G401 (cell line): ENCODE measurements at regions not wholly inside any gene's neighbourhood (a gene's known extent, or its start where the extent isn't known, plus 50 kb on each side); places are given as distances from the start of the nearest gene placed in this dataset.
A peak's percentile ranks its signal among the peaks of the same experiment; 100 is the strongest.

Experiments
- DNase-seq: peaks from one replicate; pipeline ENCODE4 v3.0.0-alpha.2; 2015; ENCODE audit warnings: low spot score
- in situ Hi-C: cut with HindIII; loops from 2 replicates; pipeline ENCODE4 v1.10.0; 2016; ENCODE audit warnings: low sequenced_read_pairs, mixed read lengths

DNA sequence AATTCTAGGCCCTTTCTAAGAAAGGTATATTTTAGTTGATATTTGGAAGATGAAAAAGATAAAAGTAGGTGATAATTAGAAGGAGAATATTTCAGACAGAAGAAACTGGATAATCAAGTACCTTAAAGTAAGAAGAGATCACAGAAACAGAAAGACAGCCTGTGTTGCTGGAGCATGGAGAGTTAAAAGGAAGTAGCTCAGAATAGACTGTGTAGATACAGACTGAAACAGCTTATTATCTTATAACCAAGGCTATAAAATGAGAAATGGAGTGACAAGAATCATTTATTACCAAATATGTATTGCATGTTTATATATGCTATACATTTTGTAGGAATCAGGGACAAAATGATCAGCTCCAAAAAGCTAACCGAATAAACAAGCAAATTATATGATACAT, 1120.3 kb downstream of the BRINP3 start:
- no peak for DNase-seq
- in situ Hi-C loops = no loop called here

DNA sequence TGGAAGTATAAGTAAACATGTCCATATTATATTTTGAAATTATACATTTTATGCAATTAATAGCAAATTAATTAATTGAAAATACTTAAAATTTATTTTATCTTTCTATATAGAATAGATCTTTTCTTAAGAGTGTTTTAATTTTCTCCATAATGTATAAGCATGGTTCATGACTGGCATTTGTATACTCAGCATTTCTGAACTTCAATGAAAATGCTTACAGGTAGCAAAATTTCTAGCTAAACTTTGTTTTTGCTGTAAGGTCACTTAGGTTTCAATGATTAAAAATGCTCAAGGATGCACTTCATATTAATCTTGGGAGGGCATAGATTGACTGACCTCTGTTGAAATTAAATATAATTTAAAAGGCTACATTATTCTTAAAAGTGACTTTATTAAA, 1108.1 kb downstream of the BRINP3 start:
- no peak for DNase-seq
- in situ Hi-C loops = no loop called here

DNA sequence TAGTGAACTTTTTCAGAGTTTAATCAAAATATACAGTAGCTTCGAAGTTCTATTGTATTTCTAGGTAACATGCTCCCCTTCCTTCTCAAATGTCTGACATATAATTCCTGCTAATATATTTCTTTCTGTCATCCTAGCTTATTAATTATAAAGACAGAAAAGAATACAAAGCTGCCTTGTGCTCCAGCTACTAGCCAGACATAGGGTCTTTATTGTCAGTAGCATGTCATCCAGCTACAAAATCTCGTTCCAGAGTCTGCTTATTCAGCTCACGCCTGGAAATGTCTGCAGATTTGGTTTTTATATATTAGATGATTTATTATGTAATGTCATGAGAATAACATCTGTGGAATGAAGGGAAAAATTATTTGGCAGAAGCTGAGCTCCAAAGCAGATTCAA, 1102.8 kb downstream of the BRINP3 start:
- DNase-seq = no peak
- in situ Hi-C loops = no loop called here

DNA sequence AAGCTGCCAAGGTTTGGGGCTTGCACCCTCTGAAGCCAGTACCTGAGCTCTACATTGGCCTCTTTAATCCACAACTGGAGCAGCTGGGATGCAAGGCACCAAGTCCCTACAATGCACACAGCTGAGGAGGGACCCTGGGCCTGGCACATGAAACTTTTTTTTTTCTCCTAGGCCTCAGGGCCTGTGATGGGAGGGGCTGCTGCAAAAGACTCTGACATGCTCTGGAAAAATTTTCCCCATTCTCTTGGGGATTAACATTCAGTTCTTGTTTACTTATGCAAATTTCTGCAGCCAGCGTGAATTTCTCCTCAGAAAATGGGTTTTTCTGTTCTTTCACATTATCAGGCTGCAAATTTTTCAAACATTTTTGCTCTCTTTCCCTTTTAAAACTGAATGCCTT, 1072.2 kb downstream of the BRINP3 start:
- no peak for DNase-seq
- in situ Hi-C loops = no loop called here

DNA sequence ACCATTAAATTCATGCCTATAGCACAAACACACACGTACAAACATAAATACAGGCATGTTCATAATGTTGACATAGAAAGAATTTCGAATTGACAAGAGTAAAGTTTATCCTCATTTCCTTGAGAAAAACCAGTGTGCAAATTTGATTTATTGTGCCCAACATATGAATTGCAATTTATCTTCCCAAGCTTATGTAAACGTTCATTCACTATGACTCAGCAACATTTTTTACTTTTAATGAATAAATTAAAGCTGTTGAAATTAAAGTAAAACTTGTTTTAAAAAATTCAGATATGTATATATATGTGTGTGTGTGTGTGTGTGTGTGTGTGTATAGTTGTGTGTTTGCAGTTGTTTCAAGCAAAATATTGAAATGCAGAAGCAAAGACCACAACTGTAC, 1067.9 kb downstream of the BRINP3 start:
- in situ Hi-C loops = no loop called here
- no peak for DNase-seq

DNA sequence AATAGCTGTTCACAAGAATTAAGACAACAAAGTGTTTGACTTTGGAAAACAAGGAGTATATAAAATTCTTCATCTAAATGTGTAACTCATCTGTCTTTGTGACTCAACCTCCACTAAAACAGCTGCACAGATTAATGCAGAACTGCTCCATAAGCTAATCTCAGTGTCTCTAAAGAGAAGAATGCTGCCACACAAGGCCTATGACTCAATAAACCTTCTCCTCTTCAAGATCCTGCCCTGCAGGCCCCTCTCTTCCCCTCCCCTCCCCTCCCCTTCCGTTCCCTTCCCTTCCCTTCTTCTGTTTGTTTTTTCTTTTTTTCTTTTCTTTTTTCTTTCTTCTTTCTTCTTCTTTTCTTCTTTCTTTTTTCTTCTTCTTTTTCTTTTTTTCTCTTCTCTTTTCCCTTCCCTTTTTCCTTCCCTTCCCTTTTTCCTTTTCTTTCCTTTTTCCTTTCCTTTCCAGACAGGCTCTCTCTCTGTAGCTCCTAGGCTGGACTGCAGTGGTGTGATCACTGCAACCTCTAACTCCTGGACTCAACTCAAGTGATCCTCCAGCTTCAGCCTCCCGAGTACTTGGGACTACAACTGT, 1052.8 kb downstream of the BRINP3 start:
- no peak for DNase-seq
- in situ Hi-C loops = no loop called here

DNA sequence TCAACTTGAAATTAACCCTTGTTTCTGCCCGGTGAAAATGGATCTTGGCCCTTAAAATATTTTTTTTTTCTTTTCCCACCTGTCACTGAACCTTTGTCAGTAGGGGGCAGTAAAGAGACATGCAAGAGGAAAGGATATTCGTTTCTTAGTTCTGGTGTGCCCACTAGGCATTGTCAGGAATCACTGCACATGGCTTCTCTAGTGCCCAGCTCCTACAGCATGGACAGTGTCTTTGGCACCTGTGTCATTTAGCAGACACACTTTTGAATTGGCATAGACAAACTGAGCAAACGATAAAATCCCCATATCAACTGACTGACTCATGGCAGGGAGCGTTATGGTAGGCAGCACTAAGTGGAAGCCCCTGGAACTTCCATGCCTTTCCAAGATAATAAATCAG, 1048.1 kb downstream of the BRINP3 start:
- DNase-seq = peak; percentile 14
- in situ Hi-C loops = no loop called here

DNA sequence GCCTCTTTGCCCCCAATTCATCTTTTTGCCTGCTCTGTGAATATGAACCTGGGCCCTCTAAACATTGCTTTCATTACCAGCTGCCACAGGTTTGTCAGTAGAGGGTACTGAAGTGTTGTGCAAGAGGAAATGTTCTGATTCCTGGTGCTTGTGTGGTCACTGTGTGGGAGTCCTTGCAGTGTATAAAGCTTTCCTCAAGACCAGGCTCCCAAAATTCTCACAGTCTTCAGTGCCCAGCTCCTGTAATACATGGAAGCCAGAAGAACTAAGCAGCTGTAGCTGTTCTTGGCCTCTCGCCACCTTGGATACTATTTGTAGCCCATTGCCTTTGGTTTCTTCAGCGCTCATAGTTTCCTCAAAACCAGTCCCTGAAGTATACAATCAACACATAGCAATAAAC, 1046.2 kb downstream of the BRINP3 start:
- DNase-seq = no peak
- in situ Hi-C loops = no loop called here

DNA sequence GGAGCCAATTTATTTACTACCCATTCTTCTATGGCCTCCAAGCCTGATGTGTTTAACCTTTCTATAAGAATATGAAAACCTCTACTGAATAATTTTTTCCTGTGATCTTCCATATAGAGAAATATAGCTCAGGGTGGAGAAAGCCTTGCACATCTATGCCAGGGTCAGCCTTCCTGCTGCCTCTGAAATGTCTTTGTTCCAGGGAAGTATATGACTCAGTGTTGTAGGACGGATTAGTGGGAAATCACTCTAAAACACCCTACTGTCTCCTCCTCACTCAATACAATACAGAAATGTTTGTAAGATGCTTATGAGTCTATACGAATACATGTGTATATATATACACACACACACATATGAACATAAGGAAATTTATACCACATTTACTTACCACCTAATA, 1044.9 kb downstream of the BRINP3 start:
- DNase-seq = no peak

DNA sequence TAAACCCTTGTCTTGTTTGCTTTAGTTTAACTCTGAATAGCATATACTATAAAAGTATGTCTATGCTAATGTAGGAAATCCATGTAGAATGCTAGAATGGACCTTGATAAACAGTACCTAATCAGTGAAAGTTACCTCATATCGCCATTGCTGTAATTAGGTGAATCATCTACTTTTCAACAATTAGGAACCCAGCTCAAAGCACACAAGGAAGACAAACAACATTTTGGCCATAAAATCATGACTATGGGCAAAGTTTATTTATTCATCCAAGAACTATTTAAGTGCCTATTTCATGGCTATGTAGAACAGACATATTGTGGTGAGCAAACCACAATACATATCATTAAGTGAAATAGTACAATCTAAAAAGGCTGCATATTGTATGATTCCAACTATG, 1043.2 kb downstream of the BRINP3 start:
- in situ Hi-C loops = no loop called here
- DNase-seq = no peak

More for the DNA sequence above, 1044.9 kb downstream of the BRINP3 start:
- in situ Hi-C loops = no loop called here

DNA sequence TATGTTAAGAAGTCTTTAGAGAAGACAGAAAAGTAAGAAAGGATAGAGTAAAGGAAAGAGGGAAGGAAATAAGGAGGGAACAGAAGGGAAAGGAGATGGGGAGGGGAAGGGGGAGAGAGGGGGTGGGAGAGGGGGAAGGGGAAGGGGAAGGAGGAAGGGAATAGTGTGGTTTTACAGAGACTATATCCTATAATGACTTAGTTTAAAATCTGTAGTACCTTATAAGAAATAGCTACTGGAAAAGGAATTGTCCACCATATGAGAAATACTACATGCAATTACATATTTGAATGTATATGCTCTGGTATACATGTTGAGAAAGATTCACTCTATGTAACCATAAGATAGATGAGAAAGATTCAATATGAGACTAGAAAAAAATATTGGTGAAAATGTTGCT, 1042.3 kb downstream of the BRINP3 start:
- DNase-seq = no peak
- in situ Hi-C loops = no loop called here

DNA sequence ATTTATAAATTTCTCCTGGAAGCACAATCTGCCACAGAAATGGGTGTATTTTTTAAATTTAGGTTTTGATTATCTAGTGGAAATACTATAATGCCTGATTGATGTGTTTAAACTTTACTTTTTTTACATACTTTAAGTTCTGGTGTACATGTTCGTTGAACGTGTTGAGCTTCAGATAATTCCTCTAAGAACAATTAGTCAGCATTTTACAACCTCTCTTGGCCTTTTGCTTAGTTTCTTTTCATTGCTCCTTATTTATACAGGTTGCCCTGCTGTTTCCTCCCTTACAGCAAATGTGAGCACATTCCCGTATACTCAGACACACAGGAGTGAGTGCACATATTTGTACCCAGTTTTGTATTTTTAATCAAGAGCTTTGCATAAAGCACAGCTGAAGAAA, 1038.9 kb downstream of the BRINP3 start:
- in situ Hi-C loops = no loop called here
- DNase-seq = no peak

DNA sequence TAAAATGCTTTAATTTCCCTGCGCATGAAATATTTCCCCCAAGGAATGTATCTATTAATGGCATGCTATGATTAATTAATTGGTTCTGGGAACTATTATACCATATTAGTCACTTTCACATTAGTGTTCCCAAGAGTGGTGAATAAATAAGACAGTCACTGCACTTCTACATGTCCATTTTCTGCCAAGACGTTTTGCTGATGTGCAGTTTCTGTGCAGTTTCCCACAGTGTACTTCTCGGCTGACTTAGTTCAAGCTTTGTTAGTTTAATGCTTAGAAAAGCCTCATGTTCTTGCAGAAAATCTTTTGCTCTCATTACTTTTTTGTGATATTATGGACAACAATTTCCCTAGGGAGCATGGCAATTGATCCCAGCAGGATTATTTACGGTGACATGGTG, 1014.5 kb downstream of the BRINP3 start:
- no peak for DNase-seq
- in situ Hi-C loops = no loop called here

DNA sequence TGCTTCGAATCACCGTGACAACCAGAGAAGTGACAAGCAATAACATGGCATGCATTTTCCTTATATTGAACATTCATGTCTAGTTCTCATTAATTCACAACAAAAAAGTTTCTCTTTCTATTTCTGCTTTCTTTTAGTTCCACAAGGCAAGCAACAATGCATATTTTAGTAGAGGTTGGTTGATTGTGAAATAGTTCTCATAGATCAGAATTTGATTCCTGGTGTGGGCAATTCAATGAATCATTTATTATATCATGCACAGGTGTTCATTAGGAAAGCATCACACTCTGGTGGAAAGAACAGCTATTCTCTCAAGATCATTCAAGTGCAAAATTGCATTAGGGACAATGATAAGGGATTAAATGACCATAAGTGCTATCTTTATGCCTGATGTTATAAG, 980.9 kb downstream of the BRINP3 start:
- DNase-seq = no peak
- in situ Hi-C loops = no loop called here

DNA sequence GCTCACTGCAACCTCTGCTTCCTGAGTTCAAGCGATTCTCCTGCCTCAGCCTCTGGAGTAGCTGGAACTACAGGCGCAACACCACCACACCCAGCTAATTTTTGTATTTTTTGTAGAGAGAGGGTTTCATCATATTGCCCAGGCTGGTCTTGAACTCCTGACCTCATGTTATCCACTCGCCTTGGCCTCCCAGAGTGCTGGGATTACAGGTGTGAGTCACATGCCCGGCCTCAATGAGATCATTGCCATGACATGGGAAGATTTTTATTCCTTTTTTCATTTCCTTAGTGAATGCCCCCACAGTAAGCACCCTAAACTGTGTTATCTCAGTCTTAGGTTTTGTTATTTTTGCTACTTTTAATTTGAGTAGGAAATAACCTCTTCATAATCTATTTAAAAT, 977.9 kb downstream of the BRINP3 start:
- in situ Hi-C loops = no loop called here
- no peak for DNase-seq

DNA sequence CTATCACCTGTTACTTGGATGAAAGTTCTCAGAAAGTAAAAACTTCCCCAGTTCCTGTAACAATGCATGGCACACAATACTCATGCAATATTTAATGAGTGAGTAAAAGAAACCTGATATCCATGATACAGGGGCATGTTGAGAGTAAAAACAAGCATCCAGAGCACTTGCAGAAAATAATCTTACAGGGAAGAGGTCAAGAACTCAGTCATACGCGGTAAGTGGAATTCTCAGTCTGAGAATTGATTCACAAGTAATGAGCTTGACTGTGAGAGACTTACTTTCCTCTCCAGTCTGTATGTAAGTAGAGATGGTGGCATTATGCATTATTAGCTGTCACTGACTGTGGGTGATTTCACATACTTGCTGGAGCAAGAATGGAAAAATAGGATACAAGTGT, 976.9 kb downstream of the BRINP3 start:
- DNase-seq = no peak

DNA sequence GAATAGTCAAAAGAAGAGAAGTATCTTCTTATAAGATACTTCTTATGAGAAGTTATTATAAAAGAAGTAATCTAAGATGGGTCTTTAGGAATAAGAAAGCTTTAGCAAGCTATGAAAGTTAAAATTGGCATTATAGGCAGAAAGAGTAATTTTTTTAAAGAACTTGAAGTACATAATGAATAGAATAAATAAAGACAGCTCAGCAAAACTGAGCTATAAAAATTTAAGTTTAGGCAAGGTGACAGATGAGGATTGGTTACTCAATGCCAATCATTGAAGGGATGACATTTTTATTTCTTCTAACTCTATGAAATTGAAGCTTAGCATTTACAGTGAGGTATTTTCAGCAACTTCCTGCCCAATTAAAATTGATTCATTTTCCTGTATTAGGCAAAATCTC, 966.8 kb downstream of the BRINP3 start:
- in situ Hi-C loops = no loop called here
- DNase-seq = no peak

More for the DNA sequence above, 976.9 kb downstream of the BRINP3 start:
- in situ Hi-C loops = no loop called here

DNA sequence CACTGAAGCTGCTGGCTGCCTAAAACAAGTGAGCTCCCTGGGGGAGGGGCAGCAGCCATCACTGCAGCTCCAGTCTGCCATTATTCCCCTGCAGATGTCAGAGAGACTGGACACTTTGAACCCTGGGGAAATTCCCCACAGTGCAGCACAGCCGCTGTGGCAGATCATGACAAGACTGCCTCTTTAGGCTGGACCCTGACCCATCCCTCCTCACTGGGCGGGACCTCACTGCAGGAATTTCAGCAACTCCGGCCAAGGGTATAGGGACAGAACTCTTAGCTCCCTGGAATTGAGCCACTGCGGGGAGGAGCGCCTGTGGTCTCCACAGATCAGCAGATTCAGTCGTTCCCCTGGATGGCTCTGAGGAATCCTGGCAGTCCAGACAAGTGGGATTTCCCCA, 964.6 kb downstream of the BRINP3 start:
- DNase-seq = no peak
- in situ Hi-C loops = no loop called here

DNA sequence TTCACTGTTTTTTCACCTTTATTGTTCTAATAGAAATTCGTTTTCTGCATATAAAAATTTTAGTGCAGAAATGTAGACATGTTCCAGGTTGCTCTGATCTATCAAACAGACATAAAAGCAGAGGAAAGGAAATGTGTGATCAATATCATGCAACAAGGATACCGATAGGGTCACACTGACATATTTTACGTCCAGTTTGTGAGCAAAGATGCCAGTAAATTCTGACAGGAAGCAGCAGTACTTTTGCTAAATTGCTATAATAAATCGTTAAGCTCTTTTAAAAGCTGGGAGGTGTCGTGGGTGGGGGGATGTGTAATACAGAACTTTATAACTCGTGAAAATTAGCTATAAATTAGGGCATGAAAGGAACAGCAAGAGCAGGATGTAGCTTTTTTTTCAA, 955.2 kb downstream of the BRINP3 start:
- no peak for DNase-seq
- in situ Hi-C loops = no loop called here

DNA sequence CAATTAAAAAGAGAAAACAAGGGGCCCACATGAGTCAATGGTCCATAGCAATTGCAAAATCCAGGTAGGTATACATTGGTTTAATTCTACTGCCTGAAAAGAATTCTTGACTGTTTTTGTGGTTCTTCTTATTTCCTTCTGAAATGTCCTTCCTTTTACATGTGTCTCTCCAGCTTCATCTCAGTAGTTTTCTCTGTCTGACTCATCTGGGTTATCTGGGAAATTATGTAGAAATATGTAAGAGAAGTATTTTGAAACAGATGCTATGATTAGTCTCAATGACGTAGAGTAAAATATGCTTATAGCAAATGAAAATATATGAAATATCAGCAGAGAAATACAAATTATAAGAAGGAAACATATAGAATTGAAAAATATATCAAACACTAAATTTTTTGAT, 953.2 kb downstream of the BRINP3 start:
- DNase-seq = no peak
- in situ Hi-C loops = no loop called here

DNA sequence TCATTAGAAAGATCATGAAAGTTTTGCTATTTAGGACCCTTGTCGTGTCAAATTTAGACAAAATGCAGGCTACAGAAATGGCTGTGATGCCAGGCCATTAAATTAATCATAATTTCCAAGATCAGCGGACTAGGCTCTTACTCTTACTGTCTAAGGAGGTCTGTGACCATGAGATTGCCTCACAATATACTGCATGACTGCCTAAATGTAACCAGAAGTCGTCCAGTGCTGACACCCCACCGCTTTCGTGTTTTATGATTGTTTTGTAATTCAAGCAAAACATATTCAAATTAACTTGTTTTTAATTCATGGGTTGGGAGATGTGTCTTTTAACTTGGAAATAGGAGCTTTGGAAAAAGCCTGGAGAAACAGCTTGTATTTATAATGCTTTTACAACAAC, 947.5 kb downstream of the BRINP3 start:
- in situ Hi-C loops = no loop called here
- no peak for DNase-seq

DNA sequence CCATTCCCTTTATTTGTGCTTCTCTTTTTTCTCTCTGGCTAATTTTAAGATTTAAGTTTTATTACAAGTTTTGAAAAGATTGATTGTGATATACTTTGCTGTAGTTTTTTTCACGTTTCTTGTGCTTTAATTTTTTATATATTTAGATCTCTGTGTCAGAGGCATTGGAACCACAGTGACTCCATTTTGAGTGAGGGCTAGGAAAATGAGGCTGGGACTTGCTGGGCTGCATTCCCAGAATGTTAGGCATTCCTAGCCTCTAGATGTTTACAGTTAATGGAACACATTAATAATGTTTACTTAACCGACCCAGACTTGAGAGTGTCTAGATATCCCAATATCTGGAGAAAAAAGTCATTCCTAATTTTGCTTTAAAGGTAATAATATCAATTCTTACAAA, 939.4 kb downstream of the BRINP3 start:
- no peak for DNase-seq
- in situ Hi-C loops = no loop called here
